H1 (cell line): ENCODE measurements at regions not wholly inside any gene's neighbourhood (a gene's known extent, or its start where the extent isn't known, plus 50 kb on each side); places are given as distances from the start of the nearest gene placed in this dataset.

Experiments
- BCL11A ChIP-seq, 2 experiments: IDR thresholded peaks; one replicate each; pipeline ENCODE4 v1.6.1; 2011; ENCODE audit warnings: low read depth in 2 of 2, low read length in 2 of 2, mild to moderate bottlenecking in 2 of 2
- CBX5 ChIP-seq: fragments of 300-800, 300-1000 bp; sonication (generic); IDR thresholded peaks from 2 replicates; pipeline ENCODE4 v1.7.1; 2016; ENCODE audit warnings: antibody characterized with exemption, low read length, low read depth
- CHD2 ChIP-seq: IDR thresholded peaks from 2 replicates; pipeline ENCODE4 v1.6.1; 2012; ENCODE audit warnings: low read length, improper control_type of control experiment
- CTBP2 ChIP-seq: IDR thresholded peaks from 2 replicates; pipeline ENCODE4 v1.7.0; 2011; ENCODE audit warnings: borderline replicate concordance, mild to moderate bottlenecking, moderate library complexity, mixed read lengths, low read length; ENCODE audit not compliant: insufficient read depth, insufficient read length
- GTF2F1 ChIP-seq: IDR thresholded peaks from 2 replicates; pipeline ENCODE4 v1.6.1; 2012; ENCODE audit warnings: low read depth, low read length, improper control_type of control experiment, borderline replicate concordance
- PHF8 ChIP-seq: fragments of 200-600 bp; sonication (generic); conservative IDR thresholded peaks from 2 replicates; pipeline ENCODE4 v1.7.1; 2012; ENCODE audit warnings: low read depth, mild to moderate bottlenecking, inconsistent platforms, low read length, moderate library complexity
- POLR2A ChIP-seq, 2 experiments: IDR thresholded peaks; 1 replicate in 1 of 2; 2 replicates in 1 of 2; pipeline ENCODE4 v1.6.1; 2011; ENCODE audit warnings: low read depth in 2 of 2, low read length in 2 of 2, mild to moderate bottlenecking in 2 of 2; ENCODE audit errors: control extremely low read depth in 1 of 2
- POLR2AphosphoS5 ChIP-seq: IDR thresholded peaks from 2 replicates; pipeline ENCODE4 v1.6.1; 2011; ENCODE audit warnings: low read depth, low read length
- POU5F1 ChIP-seq: IDR thresholded peaks from 2 replicates; pipeline ENCODE4 v1.6.1; 2011; ENCODE audit warnings: low read depth, mild to moderate bottlenecking, low read length, moderate library complexity
- SAP30 ChIP-seq: fragments of 300-600 bp; sonication (generic); IDR thresholded peaks from 2 replicates; pipeline ENCODE4 v1.7.1; 2012; ENCODE audit warnings: low read length, moderate library complexity, mild to moderate bottlenecking, inconsistent platforms; ENCODE audit not compliant: insufficient read depth, insufficient replicate concordance
- SRF ChIP-seq: IDR thresholded peaks from 2 replicates; pipeline ENCODE4 v1.6.1; 2011; ENCODE audit warnings: mild to moderate bottlenecking, low read depth, low read length, moderate library complexity
- TEAD4 ChIP-seq: IDR thresholded peaks from 2 replicates; pipeline ENCODE4 v1.6.1; 2012; ENCODE audit warnings: low read depth, low read length, inconsistent platforms, mixed read lengths
- YY1 ChIP-seq: IDR thresholded peaks from 2 replicates; pipeline ENCODE4 v1.6.1; 2011; ENCODE audit warnings: low read depth, mild to moderate bottlenecking, low read length

- no peak for TF ChIP-seq POLR2AphosphoS5
- no peak for TF ChIP-seq YY1
- TF ChIP-seq BCL11A (IDR thresholded peaks at IDR 0.05; ENCODE audit: low read depth in 2 of 2, low read length in 2 of 2), result no peak
- TF ChIP-seq GTF2F1, result no peak
- TF ChIP-seq CTBP2, result no peak
- no peak for TF ChIP-seq POU5F1
- no peak for TF ChIP-seq TEAD4
- TF ChIP-seq SRF, result no peak
- TF ChIP-seq CHD2, result no peak
- TF ChIP-seq POLR2A (IDR thresholded peaks at IDR 0.05; ENCODE audit: control extremely low read depth in 1 of 2, low read depth in 2 of 2, low read length in 2 of 2), result no peak
- TF ChIP-seq SAP30, result no peak
- TF ChIP-seq CBX5, result no peak
- TF ChIP-seq PHF8, result no peak
- TF ChIP-seq, all 59 proteins: peak for 0
Measured at GRCh38 chr2:16881122-16881521, 215.5 kb upstream of the CYRIA start (continued).
